SH-SY5Y (cell line): ENCODE measurements at regions not wholly inside any gene's neighbourhood (a gene's known extent, or its start where the extent isn't known, plus 50 kb on each side); places are given as distances from the start of the nearest gene placed in this dataset.

ENCODE experiments used
- GATA2 ChIP-seq: IDR thresholded peaks from 2 replicates; pipeline ENCODE4 v1.6.1; 2011; ENCODE audit warnings: mild to moderate bottlenecking, low read depth, low read length
- GATA3 ChIP-seq: IDR thresholded peaks from 2 replicates; pipeline ENCODE4 v1.6.1; 2011; ENCODE audit warnings: low read depth, mild to moderate bottlenecking, low read length, moderate library complexity

DNA sequence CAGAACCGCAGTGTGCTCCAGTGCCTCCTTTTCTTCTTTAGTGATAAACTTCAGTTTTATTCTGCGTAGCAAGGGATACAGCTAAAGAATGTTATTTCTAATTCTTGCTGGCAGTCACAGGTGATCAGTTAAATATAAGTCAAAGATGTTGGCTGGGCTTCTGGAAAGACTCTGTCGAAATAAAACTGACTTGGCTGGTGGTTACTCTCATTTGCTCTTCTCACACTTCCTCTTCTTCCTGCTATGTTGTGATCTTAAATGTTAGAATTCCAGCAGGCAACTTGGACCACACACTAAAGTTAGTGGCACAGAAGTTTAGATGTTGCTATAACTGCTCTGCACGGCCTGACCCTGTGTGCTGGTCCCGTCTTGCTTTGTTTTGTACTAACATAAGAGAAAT lies 278.6 kb downstream of the CDH19 start:
- TF ChIP-seq GATA2 (no peak), GATA3 (no peak)
